ENCODE measurements at regions not wholly inside any gene's neighbourhood (a gene's known extent, or its start where the extent isn't known, plus 50 kb on each side); places are given as distances from the start of the nearest gene placed in this dataset.

DNA sequence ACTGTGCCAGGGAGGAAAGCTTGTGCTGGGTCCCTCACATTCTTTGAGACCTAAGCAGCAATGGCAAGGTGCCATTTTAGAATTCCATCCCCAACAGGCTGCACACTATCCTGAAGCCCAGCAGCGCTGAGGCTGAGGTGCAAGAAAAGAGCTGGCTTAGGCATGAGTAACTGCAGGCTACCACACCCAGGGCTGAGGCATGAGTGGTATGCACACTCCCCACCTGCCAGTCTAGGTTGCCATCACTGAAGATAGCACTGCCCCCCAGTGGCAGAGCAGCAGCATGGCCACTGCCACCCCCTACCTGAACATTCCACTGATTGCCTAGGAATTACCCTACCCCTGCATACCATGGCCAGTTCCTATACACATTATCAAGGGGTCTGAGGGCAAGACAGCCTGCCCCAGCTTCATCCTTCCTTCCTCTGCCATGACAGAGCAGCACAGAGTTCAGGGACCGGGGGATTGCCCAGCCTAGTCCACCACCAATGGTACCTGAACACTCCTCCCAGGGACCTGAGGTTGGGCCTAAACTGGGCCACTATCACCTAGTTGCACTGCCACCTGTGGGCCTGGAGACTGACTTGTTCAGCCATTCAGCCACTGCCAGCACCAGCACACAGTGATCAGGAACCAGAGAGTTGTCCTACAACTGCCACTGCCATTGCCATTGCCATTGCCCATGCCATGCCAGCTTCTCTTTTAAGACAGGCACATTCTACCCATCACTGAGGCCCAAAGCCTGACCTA is 129.8 kb downstream of the SATB1 start:
- H3K4me3 ChIP-seq (ENCODE audit: low read depth, low read length): no peak overlapping the region
- TF ChIP-seq, protein P1, sequence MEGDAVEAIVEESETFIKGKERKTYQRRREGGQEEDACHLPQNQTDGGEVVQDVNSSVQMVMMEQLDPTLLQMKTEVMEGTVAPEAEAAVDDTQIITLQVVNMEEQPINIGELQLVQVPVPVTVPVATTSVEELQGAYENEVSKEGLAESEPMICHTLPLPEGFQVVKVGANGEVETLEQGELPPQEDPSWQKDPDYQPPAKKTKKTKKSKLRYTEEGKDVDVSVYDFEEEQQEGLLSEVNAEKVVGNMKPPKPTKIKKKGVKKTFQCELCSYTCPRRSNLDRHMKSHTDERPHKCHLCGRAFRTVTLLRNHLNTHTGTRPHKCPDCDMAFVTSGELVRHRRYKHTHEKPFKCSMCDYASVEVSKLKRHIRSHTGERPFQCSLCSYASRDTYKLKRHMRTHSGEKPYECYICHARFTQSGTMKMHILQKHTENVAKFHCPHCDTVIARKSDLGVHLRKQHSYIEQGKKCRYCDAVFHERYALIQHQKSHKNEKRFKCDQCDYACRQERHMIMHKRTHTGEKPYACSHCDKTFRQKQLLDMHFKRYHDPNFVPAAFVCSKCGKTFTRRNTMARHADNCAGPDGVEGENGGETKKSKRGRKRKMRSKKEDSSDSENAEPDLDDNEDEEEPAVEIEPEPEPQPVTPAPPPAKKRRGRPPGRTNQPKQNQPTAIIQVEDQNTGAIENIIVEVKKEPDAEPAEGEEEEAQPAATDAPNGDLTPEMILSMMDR (IDR thresholded peaks at IDR 0.05; ENCODE audit: insufficient read depth, low read depth, low read length, missing control alignments): peak; percentile 93
- DNase-seq (ENCODE audit: low read depth): peak; percentile 62

DNA sequence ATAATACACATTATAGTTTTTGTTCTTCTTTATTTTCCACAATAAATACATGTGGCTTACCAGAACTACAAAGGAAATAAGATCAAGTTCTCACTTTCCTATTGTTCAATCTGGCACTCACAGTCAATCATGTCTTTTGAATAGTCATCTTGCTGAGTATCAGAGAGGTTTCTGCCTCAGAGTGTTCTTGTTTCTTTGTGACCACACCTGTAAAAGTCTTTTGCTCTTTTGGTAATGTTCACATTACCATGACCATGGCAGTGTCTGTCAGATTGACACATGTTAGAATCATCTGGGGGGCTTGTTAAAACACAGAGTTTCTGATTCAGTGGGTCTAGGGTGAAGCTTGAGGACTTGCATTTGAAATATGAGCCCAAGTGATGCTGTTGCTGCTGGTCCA is 135.0 kb downstream of the SATB1 start:
- DNase-seq (ENCODE audit: low read depth): no peak
- H3K4me3 ChIP-seq (ENCODE audit: low read depth, low read length): no peak overlapping the region
- TF ChIP-seq, protein P1 (IDR thresholded peaks at IDR 0.05; ENCODE audit: insufficient read depth, low read depth, low read length, missing control alignments): no peak

DNA sequence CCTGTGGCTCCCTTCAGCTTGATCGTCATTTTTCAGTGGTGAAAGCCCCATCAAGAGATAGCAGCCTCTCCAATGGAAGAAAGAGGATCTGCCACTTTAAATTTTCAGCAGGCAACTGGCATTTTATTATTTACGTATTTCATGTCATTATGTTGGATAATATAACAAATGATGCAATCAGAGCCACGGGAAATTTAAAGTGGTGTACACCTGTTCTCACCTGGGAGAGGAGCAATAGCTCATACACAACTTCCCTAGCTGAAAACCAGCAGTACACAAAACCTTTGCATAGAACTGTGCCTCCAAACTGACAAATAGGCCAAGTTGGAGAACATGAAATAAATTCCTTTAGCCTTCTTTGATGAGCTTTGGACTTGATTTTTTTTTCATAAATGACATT is 136.9 kb downstream of the SATB1 start:
- DNase-seq (ENCODE audit: low read depth): no peak
- TF ChIP-seq, protein P1 (IDR thresholded peaks at IDR 0.05; ENCODE audit: insufficient read depth, low read depth, low read length, missing control alignments): no peak

DNA sequence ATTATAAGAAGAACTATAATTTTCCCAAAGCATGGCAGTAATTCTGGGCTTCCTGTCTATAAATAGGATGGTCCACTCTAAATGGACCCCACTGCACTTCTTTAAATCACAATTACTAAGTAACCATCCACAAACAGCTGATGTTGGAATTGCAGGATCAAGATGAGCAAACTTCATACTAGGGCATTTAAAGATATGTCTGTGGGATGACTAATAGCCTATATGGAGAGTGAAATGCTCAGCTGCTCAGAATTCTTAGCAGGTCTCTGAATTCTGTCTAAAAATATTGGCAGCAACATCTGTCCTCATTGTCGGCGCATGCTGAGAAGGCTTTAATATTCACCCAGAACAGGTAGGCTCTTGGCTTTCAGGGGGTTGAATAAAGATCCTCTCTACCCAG is 140.4 kb downstream of the SATB1 start:
- no peak overlapping the region for H3K4me3 ChIP-seq (ENCODE audit: low read depth, low read length)
- TF ChIP-seq, protein P1 (IDR thresholded peaks at IDR 0.05; ENCODE audit: insufficient read depth, low read depth, low read length, missing control alignments): no peak
- no peak for DNase-seq (ENCODE audit: low read depth)

More for the DNA sequence above, 136.9 kb downstream of the SATB1 start:
- H3K4me3 ChIP-seq (ENCODE audit: low read depth, low read length): no peak overlapping the region

DNA sequence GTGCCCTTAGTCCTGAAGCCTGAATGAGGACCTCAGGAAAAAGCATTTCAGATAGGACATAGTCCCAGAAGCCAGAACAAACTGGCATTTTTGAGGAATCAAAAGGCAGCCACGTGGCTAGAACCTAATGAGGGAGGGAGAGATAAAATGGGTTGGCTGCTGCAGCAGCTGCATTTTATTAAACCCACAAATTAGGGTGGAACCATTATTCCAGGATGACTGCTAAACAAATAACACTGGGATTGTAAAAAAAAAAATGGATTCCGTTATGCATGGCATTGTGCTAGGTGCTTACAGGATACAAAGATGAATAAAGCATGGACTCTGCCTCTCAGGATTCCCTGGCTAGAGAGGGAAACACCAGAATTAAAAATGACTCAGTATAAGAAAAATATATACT is 141.5 kb downstream of the SATB1 start:
- no peak overlapping the region for H3K4me3 ChIP-seq (ENCODE audit: low read depth, low read length)
- TF ChIP-seq, protein P1 (IDR thresholded peaks at IDR 0.05; ENCODE audit: insufficient read depth, low read depth, low read length, missing control alignments): no peak
- no peak for DNase-seq (ENCODE audit: low read depth)

DNA sequence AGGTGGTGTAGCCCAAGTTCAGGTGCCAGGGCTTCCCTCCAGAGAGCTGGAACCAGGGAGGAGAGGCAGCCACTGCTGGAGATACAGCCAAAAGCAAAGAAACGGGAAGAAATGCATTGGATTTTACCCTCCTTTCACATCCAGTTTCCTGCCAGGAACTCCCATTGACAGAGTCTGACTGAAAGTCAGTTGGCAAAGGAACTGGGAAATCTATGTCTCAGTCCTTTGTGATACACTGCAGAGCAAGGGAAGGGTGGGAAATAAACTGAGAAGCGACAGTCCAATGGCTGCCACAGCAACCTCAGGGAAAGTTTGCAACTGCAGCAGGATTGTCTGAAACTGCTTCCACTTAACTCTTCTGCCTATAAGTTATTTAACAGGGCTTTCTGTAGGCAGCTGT is 142.6 kb downstream of the SATB1 start:
- H3K4me3 ChIP-seq (ENCODE audit: low read depth, low read length): no peak overlapping the region
- TF ChIP-seq, protein P1 (IDR thresholded peaks at IDR 0.05; ENCODE audit: insufficient read depth, low read depth, low read length, missing control alignments): no peak
- DNase-seq (ENCODE audit: low read depth): no peak

DNA sequence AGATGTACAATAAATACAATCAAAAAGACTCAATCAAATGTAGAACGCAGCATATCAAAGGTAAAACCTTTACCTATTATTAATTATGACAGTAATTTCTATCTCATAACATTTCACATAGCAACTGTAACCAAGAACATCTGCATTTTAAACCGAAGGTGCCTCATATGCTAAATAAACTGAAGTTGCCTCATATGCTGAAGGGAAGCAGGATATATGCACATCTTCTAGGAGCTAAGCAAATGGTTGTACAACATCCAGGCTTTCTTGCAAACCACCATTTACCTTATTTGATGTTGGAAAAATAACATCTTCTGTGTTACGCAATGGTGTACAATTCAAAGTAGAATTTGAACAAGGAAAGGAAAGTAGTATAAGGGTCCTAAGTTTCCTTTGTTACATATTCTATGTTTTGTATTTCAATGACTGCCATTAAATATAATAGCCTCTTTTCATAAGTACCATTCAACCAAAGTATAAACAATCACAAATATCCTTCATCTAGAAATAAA is 145.9 kb downstream of the SATB1 start:
- TF ChIP-seq, protein P1 (IDR thresholded peaks at IDR 0.05; ENCODE audit: insufficient read depth, low read depth, low read length, missing control alignments): no peak
- no peak overlapping the region for H3K4me3 ChIP-seq (ENCODE audit: low read depth, low read length)
- DNase-seq (ENCODE audit: low read depth): no peak

All from GM12865 (cell line).